ENCODE measurements at regions not wholly inside any gene's neighbourhood (a gene's known extent, or its start where the extent isn't known, plus 50 kb on each side); places are given as distances from the start of the nearest gene placed in this dataset.
"Not testable (repeated sequence)": the region's sequence is repeated elsewhere in the genome, so short reads cannot be mapped to it uniquely, and the experiment has no call there.

- no peak for DNase-seq
These were observed 419.4 kb upstream of the ONECUT1 start for GRCh38 chr15:53209396-53210042.

DNA sequence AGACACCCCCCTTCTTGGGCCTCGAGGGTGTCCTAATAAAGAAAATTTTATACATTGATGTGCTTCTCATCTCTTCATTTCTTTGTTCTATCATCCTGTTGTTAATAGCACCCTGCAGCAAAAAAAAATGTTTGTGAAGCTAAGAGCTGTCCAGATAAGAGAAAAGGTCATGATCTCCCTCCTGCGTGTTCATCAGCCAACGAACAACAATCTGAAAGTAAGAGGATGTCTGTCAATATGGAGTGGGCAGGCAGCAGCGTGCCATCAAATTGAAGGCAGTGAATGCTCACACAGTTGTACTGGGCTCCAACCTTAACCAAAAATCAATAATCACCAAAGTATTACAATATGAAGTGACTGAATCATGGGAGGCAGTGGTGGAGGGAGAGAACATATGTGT, 418.6 kb upstream of the ONECUT1 start:
- DNase-seq = no peak

DNA sequence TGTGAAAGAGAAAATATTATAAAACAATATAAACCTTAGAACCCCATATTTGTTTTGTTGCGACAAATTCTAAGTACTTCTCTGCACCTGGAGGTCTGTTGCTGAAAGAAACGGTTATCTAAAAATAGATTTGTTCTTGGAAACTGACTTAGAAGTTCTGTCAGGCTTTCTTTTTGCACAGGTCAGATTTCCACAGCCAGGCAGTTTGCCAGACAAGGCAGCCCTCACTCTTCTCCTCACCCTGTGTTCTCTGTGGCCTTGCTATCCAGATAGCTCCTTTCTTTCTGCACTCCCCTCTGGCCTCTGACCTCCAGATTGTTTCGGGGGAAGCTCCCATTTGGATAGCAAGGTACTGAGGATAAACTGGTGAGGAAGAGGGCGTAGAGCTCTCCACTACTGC, 413.3 kb upstream of the ONECUT1 start:
- no peak for DNase-seq

DNA sequence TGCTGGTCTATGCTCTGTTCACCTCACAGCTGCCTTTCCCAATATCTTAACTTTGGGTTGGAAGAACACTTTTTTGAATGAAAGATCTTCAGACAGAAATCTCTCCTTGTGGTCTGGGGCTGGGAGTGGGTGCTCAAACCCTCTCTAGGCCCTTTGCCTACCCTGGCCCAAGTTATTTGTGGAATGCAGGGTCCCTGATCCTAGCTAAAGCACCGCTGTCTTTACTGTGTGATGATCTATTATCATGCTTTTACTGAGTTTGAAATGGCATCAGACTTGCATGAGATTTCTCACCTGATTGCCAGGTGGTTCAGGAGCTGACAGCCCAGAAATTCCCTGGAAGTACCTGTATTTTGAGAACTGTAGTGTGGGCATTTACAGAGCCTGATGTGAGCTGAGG, 412.7 kb upstream of the ONECUT1 start:
- DNase-seq = no peak

DNA sequence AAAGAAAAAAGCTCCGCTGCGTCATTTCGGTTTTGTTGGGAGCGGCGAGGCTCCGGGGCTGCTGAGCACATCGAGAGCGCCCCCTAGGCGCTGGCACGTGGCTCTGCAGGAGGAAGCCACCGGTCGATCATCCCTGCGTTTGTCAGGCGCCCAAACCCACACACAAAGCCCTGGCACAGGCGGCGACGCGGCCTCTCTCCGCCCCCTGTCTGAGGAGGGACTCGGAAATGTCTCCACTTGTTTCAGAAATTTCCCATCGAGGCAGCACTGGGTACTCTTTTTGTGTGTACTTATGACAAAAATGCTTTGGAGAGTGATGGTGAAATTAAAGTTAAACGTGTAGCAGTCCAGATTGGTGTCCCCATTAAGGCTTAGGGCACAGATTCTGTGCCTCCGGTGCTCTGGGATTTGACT, 407.3 kb upstream of the ONECUT1 start:
- peak; percentile 8 for DNase-seq

DNA sequence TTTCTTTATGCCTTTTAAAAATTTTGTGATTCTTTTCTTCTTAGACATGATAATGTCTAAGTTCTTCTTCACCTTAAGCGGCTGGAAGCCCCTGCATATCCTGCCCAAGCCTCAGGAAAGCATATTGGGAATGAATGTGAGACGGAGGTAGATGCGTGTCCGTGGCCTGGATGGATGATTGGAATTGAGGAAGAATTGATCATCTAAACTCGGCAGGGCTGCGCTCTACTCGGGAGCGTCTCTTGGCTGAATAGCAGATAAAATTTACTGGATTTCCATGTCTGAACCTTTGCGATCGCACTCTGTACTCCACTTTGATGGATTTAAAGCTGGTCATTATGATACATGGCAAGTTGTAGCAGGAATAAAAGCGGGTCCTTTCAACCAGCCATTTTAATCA, 406.7 kb upstream of the ONECUT1 start:
- no peak for DNase-seq

DNA sequence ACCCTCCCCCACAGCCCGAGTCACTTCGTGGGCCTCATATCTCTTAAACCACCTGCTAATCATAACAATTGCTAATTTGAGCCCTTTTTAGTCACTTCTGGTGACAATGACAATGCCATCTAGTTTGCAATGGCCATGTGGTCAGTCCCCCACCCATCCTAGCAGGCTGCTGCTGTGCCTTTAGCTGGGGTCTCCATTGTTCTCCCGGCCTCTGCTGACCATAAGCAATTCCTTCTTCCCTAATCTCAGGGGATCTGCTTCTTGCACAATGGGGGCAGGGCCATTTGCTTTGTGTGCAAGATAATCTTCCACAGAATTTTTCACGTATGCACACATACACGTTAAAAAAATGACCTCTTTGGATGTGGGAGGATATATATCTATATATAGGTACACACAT, 406.1 kb upstream of the ONECUT1 start:
- DNase-seq = no peak

DNA sequence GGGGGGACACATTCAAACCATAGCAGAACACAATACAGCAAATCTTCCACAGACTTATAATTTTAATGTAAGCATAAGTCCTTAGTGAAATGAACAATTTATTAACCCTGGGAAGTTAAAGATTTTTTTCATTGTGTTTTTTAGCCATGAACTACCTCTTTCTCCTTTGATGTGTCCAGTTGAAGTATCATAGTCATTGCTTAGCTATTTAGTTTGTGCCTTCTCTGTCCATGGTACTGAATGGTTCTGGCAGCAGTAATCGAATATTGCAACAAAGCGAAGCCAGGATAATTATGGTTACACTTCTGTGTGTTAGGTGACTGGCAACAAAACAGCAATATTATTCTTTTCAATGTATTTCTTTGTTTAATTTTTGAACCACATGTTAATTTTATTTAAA, 403.0 kb upstream of the ONECUT1 start:
- DNase-seq = no peak

DNA sequence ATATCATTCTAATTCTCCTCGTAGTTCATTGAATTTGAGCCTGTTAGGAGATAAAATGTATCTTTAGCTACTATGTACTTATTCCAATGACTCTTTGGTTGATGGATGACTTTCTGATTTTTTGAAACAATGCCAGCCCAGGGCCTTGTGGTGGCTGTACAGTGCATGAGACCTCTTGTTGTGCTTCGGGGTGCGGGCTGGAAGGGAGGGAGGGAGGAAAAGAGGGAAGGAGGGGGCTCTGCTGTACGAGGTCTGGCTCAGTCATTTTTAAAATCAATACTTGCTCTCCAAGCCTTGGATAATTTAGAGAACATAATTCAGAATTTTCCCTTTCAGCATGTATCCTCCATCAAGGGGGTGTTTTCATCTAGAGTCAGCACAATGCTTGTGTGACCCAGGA, 399.7 kb upstream of the ONECUT1 start:
- no peak for DNase-seq

DNA sequence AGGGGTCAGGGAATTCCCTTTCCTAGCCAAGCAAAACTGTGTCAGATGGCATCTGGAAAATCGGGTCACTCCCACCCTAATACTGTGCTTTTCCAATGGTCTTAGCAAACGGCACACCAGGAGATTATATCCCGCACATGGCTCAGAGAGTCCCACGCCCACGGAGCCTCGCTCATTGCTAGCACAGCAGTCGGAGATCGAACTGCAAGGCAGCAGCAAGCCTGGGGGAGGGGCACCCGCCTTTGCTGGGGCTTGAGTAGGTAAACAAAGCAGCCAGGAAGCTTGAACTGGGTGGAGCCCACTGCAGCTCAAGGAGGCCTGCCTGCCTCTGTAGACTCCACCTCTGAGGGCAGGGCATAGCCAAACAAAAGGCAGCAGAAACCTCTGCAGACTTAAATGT, 393.3 kb upstream of the ONECUT1 start:
- DNase-seq = not testable (repeated sequence)

DNA sequence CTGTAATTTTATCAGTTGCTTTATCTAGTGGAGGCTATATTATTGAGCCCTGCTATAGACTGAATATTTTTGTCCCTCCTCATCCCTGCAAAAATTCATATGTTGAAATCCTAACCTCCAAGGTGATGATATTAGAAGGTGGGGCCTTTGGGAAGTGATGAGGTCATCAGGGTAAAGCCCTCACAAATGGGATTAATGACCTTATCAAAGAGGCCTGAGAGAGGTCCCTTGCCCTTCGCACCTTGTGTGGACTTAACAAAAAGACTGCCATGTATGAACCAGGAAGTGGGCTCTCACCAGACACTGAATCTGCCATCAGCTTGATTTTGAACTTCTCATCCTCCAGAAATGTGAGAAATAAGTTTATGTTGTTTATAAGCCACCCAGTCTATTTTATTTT, 381.4 kb upstream of the ONECUT1 start:
- DNase-seq = no peak

GRCh38 chr15:53166684-53167201, 376.6 kb upstream of the ONECUT1 start:
- no peak for DNase-seq

GRCh38 chr15:53165988-53166683, 376.0 kb upstream of the ONECUT1 start:
- DNase-seq = no peak

DNA sequence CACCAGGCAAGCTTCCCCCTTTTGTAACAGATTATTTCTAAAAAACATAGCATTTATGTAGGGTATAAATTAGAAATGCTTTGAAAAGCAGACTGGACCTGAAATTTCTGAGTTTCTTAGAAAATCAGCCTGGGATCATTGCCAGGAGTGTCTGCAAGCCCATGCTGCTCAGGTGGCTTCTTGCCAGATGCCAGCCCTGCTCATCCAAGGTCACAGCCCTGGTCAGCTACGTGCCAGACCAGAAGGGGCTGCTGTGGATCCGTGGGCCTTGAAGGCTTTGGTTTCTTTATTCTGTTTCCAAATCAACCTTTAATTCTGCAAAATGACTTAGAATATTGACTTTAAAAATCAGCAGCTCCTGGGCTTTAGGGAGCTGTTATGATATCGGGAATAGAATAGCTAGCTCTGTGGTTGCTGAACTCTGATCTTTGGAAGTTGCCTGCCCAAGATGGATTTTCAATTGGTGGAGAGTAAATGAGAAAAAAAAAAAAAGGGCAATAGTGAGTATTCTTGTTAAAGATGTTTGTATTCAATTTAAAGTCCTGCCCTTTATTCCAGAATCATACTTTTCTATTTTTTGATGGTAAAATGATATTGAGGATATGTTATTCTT, 370.1 kb upstream of the ONECUT1 start:
- no peak for DNase-seq

DNA sequence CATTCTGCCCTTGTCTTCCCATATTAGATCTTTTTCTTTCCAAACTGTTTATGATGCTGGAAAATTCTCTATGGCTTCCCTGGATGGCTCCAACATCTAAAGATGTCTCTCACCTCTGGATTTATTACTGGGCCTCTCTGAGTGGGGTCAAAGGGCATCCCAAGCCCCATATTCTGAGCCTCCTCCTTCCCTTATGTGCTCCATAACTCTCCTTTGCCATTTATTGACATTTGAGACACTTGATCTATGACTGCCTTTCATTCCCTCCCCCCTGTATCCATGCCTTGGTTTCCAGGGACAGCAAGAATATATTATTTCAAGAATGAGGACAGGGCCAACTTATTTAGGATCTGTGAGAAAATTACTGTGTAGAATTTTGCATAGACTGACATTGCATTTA, 369.3 kb upstream of the ONECUT1 start:
- DNase-seq = no peak

DNA sequence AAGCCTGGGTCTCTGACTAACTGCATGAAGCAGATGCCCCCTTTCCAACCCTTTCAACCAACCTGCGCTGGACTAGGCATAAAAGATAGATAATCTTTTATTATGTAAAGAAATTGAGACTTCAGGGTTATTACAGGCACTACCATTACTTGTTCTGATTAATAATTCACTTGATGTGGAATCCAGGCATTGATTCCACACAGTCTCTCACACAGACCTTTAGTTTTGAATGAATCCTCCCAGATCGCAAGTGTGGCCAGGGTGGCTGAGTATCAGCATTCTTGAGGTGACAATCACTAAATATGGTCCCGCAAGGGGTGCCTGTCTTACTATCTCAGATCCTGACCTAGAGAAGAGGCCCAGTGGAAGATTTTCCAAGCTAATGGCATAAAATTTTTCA, 368.9 kb upstream of the ONECUT1 start:
- no peak for DNase-seq

DNA sequence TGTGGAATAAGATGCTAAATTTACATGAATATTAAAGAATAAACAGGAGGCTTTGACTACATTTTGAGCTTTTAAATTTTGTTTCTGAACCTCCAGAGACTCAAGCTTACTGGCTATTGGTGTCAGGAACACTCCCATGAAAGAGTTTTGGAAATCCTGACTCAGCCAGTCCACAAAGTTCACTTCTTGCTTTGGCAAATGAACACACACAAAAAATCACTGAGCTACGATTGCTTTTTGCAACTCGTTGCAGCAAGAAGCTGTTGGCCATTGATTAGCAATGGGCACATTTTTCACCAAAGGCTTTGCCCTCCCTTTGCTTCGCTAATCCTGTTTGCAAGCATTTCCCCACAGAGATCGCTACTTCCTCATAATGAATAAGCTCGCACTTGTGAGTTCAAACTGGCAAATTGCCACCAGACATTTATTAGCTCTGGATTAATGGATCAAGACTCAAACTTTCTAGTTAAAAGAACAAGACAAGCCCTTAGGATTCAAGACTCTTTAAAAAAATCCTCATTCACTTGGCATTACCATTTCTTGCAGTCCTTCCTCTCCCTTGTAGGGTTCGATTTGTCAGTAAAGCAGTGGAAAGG, 343.2 kb upstream of the ONECUT1 start:
- no peak for DNase-seq

DNA sequence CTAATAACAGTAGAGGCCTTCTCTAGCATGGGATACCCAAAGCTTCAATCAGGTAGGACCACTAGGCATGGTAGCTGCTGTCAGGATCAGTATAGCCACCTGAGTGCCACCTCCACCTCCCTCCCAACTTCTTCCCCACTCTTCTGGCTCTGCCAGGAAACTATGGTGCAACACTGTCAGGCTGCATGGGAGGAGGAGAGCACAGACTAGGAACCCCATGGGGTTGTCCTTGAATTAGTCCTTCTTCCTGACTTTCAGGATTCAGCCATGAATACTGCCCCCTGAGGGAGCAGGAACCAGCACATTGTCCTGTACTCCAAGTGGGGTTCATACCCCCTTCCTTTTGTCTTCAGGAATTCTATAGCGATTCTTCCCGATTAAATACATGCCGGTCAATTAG, 340.8 kb upstream of the ONECUT1 start:
- no peak for DNase-seq

GRCh38 chr15:53129121-53129904, 339.2 kb upstream of the ONECUT1 start:
- DNase-seq = no peak

- DNase-seq = no peak
These were observed 338.5 kb upstream of the ONECUT1 start for GRCh38 chr15:53128652-53129051.

DNA sequence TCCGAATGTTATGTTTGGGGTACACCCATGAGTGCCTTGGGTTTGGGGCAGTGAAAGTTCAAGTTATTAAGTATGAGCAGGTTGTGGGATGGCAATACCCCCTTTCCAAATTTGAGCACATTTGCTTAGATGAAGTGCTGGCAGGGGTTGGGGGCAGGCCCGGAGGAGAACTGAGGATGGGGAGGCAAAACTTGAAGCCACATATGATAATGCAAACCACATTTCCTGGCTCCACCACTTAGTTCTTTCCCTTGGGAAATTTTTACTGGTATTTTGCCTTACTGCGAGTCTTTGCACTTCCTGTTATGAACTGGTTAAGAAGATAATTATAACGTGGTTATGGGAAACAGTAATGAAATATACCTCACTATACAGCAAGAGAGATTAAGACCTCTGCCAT, 336.0 kb upstream of the ONECUT1 start:
- DNase-seq = no peak

DNA sequence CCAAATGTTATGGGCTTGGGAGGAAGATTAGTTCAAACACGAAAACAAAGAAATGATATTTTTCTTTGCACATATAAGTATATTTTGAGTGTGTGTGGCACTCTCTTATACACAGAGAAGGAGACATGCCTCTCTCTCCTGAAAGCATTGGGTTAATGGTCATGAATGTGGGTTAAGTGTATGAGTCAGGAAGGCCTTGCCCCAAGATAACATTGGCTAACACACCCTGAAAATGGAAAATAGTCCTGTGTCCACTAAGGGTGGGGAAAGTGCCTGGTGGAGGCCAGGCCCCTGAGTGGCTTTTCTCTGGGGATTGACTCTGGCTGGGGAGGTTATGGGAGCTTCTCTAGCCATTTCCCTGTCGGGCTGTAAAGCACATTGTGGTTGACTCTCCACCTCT, 332.7 kb upstream of the ONECUT1 start:
- no peak for DNase-seq

DNA sequence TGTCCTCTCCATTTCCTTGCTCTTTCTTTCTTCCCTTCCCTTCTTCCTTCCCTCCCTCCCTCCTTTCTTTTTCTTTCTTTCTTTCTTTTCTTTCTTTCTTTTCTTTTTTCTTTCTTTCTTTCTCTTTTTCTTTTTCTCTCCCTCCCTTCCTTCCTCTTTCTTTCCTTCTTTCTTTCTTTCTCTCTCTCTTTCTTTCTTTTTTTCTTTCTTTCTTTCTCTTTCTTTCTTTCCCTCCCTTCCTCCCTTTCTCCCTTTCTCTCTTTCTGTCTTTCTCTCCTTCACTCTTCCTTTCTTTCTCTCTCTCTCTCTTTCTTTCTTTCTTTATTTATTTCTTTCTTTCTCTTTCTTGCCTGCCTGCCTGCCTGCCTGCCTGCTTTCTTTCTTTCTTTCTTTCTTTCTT, 326.8 kb upstream of the ONECUT1 start:
- not testable (repeated sequence) for DNase-seq
